Caco-2 (cell line): ENCODE measurements at regions not wholly inside any gene's neighbourhood (a gene's known extent, or its start where the extent isn't known, plus 50 kb on each side); places are given as distances from the start of the nearest gene placed in this dataset.

ENCODE experiments used
- BruUV-seq: library from RNA; stranded (reverse); fragments of 400-500 nt; replicated peaks from 2 replicates; lab custom pipeline; 2021; lab: Mats Ljungman, UMichigan
- CTCF ChIA-PET: fragments of 300-600 bp; sonication (Branson Sonifier 250); formaldehyde crosslinking; loops from one replicate; lab custom pipeline; 2022; ENCODE audit warnings: antibody characterized with exemption; lab: Charles Lee
- POLR2A ChIA-PET: fragments of 300-600 bp; sonication (Branson Sonifier 250); formaldehyde crosslinking; loops from one replicate; lab custom pipeline; 2022; ENCODE audit warnings: antibody characterized with exemption; lab: Charles Lee
- DNase-seq, 2 experiments: peaks; one replicate each; pipeline versions ENCODE4 v3.0.0 to v3.0.0-alpha.2; 2020 to 2022
- H3K27me3 ChIP-seq: replicated peaks from 2 replicates; pipeline ENCODE4 v1.6.0; 2011; ENCODE audit warnings: low read length; ENCODE audit not compliant: control insufficient read depth, insufficient read depth
- H3K36me3 ChIP-seq: 2 replicates; pipeline ENCODE4 v1.5.1; 2011; ENCODE audit warnings: low read length; ENCODE audit not compliant: control insufficient read depth, insufficient read depth
- H3K4me1 ChIP-seq: fragments of 250-450 bp; sonication (Bioruptor Pico); 2 replicates; pipeline ENCODE4 v1.5.1; 2020; ENCODE audit warnings: mild to moderate bottlenecking
- H3K4me3 ChIP-seq: 2 replicates; pipeline ENCODE4 v1.5.1; 2011; ENCODE audit warnings: low read depth, mild to moderate bottlenecking, control low read depth, low read length
- H3K9me3 ChIP-seq: fragments of 250-450 bp; sonication (Bioruptor Pico); 2 replicates; pipeline ENCODE4 v1.5.1; 2020; ENCODE audit warnings: mild to moderate bottlenecking, moderate library complexity
- H3K27ac Mint-ChIP-seq: one replicate; pipeline ENCODE4 v1.8.0; 2022; ENCODE audit warnings: mixed read lengths; ENCODE audit not compliant: unreplicated experiment
- H3K27me3 Mint-ChIP-seq: one replicate; pipeline ENCODE4 v1.8.0; 2022; ENCODE audit warnings: mixed read lengths; ENCODE audit not compliant: insufficient read depth, unreplicated experiment
- H3K36me3 Mint-ChIP-seq: one replicate; pipeline ENCODE4 v1.8.0; 2022; ENCODE audit warnings: mild to moderate bottlenecking, mixed read lengths; ENCODE audit not compliant: insufficient read depth, unreplicated experiment
- H3K4me1 Mint-ChIP-seq: one replicate; pipeline ENCODE4 v1.8.0; 2022; ENCODE audit warnings: low read depth, mixed read lengths; ENCODE audit not compliant: unreplicated experiment
- H3K4me3 Mint-ChIP-seq: one replicate; pipeline ENCODE4 v1.8.0; 2022; ENCODE audit warnings: mild to moderate bottlenecking, moderate library complexity, mixed read lengths; ENCODE audit not compliant: unreplicated experiment
- H3K9me3 Mint-ChIP-seq: one replicate; pipeline ENCODE4 v1.8.0; 2022; ENCODE audit warnings: mixed read lengths; ENCODE audit not compliant: unreplicated experiment
- intact Hi-C: fragments of 100-400 bp; cut with micrococcal nuclease; formaldehyde crosslinking; loops from one replicate; pipeline ENCODE4 v1.10.0; 2022; ENCODE audit not compliant: unreplicated experiment
- TF ChIP-seq, protein P1 (sequence below), 2 experiments: fragments of 200-600 bp in 1 of 2; IDR thresholded peaks; 1 replicate in 1 of 2; 2 replicates in 1 of 2; pipeline versions ENCODE4 v1.5.1 to v1.8.0; 2011 to 2022; ENCODE audit warnings: antibody characterized with exemption in 1 of 2, control low read depth in 1 of 2, inconsistent platforms in 1 of 2, low read depth in 1 of 2, low read length in 1 of 2, mild to moderate bottlenecking in 1 of 2, moderate library complexity in 1 of 2; ENCODE audit not compliant: insufficient read depth in 1 of 2, severe bottlenecking in 1 of 2, unreplicated experiment in 1 of 2

DNA sequence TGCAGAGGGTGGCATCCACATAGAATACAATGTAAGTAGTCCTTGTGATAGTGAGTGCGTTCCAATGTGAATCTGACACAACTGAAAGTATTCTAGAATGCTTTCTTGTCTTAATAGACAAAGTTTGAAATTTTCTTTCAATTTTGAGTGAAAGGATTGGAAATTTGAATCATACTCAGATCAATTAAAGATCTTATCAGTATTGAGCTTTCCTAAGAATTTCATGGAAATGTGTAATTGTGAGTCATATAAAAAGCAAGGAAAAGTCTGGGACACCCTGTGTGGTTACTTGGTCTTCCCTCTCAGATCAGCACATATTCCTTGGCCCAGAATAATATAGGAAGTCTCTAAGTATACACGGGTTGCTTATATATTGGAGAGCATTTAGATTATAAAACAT is 99.1 kb downstream of the MBL2 start:
- Histone ChIP-seq H3K36me3 (no peaks in the 10 kb centered on the region), H3K27me3 (no peaks in the 10 kb centered on the region), H3K4me3 (no peak overlapping the region), H3K9me3 (no peaks in the 10 kb centered on the region), H3K4me1 (no peaks in the 10 kb centered on the region)
- H3K27ac Mint-ChIP-seq, result no peak overlapping the region
- no peaks in the 10 kb centered on the region for H3K4me1 Mint-ChIP-seq
- TF ChIP-seq, protein P1, sequence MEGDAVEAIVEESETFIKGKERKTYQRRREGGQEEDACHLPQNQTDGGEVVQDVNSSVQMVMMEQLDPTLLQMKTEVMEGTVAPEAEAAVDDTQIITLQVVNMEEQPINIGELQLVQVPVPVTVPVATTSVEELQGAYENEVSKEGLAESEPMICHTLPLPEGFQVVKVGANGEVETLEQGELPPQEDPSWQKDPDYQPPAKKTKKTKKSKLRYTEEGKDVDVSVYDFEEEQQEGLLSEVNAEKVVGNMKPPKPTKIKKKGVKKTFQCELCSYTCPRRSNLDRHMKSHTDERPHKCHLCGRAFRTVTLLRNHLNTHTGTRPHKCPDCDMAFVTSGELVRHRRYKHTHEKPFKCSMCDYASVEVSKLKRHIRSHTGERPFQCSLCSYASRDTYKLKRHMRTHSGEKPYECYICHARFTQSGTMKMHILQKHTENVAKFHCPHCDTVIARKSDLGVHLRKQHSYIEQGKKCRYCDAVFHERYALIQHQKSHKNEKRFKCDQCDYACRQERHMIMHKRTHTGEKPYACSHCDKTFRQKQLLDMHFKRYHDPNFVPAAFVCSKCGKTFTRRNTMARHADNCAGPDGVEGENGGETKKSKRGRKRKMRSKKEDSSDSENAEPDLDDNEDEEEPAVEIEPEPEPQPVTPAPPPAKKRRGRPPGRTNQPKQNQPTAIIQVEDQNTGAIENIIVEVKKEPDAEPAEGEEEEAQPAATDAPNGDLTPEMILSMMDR (IDR thresholded peaks at IDR 0.05; ENCODE audit: insufficient read depth in 1 of 2, low read depth in 1 of 2, low read length in 1 of 2, severe bottlenecking in 1 of 2, unreplicated experiment in 1 of 2), result no peak
- H3K27me3 Mint-ChIP-seq, result no peaks in the 10 kb centered on the region
- intact Hi-C loops, result no loop called here
- peaks cover 28% of the 10 kb centered on the region for H3K9me3 Mint-ChIP-seq
- no peak for DNase-seq
- ChIA-PET CTCF (no interaction called here), POLR2A (no interaction called here)
- H3K36me3 Mint-ChIP-seq, result no peaks in the 10 kb centered on the region
- H3K4me3 Mint-ChIP-seq, result no peak overlapping the region
- no TSS peak for BruUV-seq

- H3K36me3 Mint-ChIP-seq, result no peaks in the 10 kb centered on the region
- peaks cover 27% of the 10 kb centered on the region for H3K9me3 Mint-ChIP-seq
- intact Hi-C loops, result no loop called here
- BruUV-seq, result no TSS peak
- ChIA-PET POLR2A (no interaction called here), CTCF (no interaction called here)
- Histone ChIP-seq H3K4me3 (no peak overlapping the region), H3K9me3 (no peaks in the 10 kb centered on the region), H3K4me1 (no peaks in the 10 kb centered on the region), H3K27me3 (no peaks in the 10 kb centered on the region), H3K36me3 (no peaks in the 10 kb centered on the region)
- no peaks in the 10 kb centered on the region for H3K4me1 Mint-ChIP-seq
- H3K4me3 Mint-ChIP-seq, result no peak overlapping the region
- no peak for DNase-seq
- no peak overlapping the region for H3K27ac Mint-ChIP-seq
- TF ChIP-seq, protein P1 (IDR thresholded peaks at IDR 0.05; ENCODE audit: insufficient read depth in 1 of 2, low read depth in 1 of 2, low read length in 1 of 2, severe bottlenecking in 1 of 2, unreplicated experiment in 1 of 2), result no peak
- no peaks in the 10 kb centered on the region for H3K27me3 Mint-ChIP-seq
Observed at GRCh38 chr10:52674474-52674873, 98.1 kb downstream of the MBL2 start.

DNA sequence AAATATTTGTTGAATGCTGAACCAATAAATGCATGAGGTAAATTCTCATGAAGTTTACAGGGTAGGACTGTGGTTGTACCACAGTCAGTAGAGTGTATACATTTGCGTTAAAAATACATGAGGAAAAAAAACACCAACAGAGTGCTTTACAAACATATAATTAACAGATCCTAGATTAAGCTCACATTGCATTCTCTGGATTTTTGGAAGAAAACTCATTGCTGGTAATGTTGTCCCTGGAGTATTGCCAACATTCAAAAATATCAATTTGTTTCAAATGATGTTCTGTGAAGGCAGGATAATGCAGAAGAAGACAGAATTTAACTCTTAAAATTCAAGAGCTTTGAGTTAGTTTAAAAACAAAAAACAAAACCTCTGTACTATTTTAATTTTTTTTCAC is 95.5 kb downstream of the MBL2 start:
- Mint-ChIP-seq H3K4me3 (no peak overlapping the region), H3K4me1 (peaks cover 10% of the 10 kb centered on the region), H3K36me3 (no peaks in the 10 kb centered on the region), H3K9me3 (peaks cover 21% of the 10 kb centered on the region), H3K27ac (no peak overlapping the region), H3K27me3 (no peaks in the 10 kb centered on the region)
- DNase-seq, result no peak
- ChIA-PET POLR2A (no interaction called here), CTCF (no interaction called here)
- H3K9me3 ChIP-seq, result no peaks in the 10 kb centered on the region
- H3K4me1 ChIP-seq, result peaks cover 17% of the 10 kb centered on the region
- H3K36me3 ChIP-seq, result no peaks in the 10 kb centered on the region
- intact Hi-C loops, result no loop called here
- H3K27me3 ChIP-seq, result no peaks in the 10 kb centered on the region
- TF ChIP-seq, protein P1 (IDR thresholded peaks at IDR 0.05; ENCODE audit: insufficient read depth in 1 of 2, low read depth in 1 of 2, low read length in 1 of 2, severe bottlenecking in 1 of 2, unreplicated experiment in 1 of 2), result no peak
- BruUV-seq, result no TSS peak
- H3K4me3 ChIP-seq, result no peak overlapping the region
